NCI-H69 (cell line): ENCODE measurements at regions not wholly inside any gene's neighbourhood (a gene's known extent, or its start where the extent isn't known, plus 50 kb on each side); places are given as distances from the start of the nearest gene placed in this dataset.

ENCODE experiments used
- DNase-seq: peaks from one replicate; lab custom pipeline; 2025; lab: John Stamatoyannopoulos, UW

DNA sequence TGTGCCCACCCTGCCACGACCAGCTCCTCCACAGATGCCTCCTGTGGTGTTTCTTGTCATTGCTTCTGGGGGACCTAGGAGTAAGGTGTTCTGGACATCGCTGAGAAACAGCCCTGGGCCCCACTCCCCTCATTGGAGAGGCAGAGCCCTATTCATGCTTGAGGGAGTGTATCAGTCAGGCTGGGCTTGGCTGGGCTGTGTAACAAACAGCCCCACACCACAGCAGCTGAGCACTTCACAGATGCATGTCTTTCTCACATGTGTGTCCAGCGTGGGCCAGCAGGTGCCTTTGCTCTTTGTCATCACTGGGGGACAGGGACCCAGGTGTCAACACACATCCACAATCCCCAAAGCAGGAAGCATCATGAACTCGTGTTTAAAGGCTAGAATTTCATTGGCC, 65.1 kb upstream of the FBRSL1 start:
- no peak for DNase-seq

DNA sequence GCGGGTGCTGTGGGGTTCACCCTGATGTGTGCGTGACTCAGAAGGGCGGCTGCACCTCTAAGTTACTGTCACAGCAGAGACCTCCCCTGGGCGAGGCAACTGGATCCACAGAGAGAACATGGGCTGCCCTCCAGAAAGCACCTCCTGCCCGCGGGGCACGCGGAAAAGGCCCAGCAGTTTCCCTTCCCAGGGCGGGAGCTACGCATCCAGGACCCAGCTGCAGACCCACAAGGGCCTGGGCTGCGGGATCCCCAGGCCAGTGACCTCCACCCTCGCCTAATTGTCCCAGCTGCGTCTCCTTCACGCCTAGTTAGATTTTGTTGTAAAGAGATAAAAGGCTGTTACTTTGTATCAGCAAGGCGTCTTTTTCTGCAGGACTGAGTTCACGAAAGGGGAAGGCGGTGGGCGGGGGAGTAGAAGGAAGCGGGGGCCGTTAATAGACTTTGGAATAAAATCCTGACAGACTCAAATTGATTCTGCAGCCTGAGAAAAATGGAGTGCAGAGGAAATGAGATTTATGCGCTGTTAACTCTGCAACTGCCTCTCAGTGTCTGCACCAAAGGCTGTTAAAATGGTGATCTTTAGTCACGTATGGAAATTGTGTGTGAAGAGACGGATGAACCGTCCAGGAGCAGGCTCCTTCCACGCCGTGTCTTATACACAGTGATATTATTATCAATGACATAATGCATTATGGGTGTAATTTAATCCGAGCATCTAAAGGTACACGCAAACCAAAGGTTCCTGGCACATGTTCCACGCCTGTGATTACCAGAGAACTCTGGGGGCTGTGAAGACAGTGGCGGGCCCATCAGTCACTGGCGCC, 65.9 kb upstream of the FBRSL1 start:
- DNase-seq, result peak; percentile 81

DNA sequence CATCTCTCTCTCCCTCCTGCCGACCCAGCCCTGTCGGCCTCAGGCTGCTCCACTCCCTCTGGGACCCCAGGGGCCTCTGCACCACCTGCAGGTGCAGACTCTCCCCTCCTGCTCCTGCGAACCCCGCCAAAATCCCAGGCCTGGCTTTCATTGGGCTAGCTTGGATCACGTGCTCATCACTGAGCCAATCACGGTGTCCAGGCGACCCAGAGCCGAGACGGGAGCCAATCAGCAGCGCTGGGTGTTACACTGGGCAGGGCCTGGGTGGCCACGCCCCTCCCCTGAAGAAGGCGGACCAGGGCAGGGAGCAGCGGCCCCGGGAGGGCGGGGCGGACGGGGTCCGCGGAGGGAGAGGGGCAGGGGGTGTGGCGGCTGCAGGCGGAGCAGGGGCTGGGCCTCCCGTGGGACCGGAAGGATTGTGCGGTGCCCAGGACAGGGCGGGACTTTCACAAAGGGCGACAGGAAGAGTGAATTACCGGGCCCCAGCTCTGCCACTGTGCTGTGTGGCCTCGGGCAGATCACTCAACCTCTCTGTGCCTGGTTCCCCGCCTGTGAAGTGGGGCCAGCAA, 66.6 kb upstream of the FBRSL1 start:
- DNase-seq, result peak; percentile 53

DNA sequence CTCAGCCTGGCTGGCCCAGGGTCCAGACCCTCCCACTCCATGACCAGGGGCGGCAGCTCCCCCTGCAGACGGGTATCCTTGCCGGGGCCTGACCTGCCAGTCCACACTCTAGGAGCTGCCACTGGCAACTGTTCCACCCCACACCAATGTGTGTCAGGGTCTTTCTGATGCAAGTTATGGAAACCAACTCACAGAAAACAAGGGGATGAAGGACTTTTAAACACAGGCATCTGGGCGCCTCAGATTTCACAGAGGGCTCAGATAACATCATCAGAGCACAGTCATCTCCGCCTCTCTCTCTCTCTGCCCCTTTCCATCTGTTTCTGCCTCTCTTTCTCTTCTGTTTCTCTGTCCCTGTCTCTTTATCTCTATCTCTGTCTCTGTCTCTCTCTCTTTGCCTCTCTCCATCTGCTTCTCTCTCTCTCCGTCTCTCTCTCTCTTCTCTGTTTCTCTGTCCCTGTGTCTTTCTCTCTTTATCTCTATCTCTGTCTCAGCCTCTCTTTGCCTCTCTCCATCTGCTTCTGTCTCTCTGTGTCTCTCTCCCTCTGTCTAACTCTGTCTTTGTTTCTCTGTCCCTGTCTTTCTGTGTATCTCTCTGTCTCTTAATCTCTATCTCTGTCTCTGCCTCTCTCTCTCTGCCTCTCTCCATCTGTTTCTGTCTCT, 67.4 kb upstream of the FBRSL1 start:
- DNase-seq, result peak; percentile 36

DNA sequence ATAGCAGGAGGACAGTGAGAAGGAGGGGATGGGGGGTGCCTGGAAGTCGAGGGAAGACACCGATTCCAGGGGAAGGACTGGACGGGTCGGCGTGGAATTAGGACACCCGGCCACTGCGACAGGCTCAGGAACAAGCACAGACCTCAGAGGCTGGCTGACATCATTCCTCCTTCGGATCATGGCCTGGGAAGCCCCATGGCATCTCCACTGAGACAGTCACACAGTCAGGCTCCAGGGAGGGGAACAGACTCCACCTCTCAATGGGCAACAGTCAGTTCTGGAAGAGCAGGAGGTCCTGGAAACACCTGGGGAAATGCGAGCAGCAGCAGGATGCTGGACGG, 67.9 kb upstream of the FBRSL1 start:
- DNase-seq, result no peak

DNA sequence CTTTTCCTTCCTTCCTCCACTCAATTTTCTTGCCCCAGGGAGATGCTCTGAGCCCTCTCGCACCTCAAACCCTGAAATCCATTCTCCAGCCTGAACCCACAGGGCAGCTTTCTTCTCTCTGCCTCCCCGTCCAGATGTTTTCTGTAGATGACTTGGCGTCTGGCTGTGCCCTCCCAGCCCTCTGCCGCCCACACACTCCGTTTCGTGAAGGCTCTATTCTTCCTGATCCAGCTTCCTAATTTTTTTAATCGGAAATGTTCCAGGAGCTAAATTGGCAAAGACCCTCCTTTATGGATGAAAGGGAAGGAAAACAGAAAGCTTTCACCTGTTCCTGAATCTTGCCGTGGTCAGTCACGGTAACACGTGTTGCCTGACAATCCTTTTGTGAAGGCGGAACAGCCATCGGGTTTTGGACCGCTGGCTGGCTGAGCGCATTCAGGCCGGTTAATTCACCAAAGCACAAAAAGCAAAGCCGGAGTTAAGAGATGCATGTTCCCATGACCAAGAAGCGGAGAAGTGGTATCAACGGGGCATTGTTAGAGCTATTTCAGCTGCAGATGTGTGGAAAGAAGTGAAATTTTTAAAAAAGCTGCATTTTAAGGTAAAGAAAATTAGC, 70.2 kb upstream of the FBRSL1 start:
- no peak for DNase-seq

DNA sequence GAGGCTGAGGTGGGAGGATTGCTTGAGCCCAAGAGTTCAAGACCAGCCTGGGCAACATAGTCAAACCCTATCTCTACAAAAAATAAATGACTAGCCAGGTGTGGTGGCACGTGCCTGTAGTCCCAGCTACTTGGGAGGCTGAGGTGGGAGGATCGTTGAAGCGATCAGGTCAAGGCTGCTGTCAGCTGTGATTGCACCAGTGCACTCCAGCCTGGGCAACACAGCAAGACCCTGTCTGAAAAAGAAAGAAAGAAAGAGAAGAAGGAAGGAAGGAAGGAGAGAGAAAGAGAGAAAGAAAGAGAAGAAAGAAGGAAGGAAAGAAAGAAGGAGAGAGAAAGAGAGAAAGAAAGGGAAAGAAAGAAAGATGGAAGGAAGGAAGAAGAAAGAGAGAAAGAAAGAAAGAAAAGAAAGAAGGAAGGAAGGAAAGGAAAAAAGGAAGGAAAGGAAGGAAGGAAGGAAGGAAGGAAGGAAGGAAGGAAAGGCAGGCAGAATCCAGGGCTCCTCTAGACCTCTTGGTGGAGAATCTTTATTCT, 71.5 kb upstream of the FBRSL1 start:
- DNase-seq, result no peak

DNA sequence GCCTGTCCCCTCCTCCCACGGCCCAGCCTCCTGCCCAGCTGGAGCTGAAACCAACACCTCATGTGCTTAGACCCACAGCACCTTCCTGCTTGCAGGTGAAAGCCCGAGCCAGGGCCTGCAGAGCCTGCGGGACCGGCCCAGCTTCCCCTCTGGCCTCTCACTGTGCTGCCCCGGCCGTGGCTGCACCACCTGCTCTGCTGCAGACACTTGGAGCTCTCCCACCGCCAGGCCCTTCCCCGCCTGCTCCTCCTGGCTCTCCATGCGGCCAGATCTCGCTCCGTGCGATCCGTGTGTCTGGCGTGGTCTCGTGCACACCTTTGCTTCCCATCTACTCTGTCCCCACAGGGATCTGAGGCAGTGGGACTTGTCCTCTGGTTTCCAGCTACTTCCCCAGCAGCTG, 72.2 kb upstream of the FBRSL1 start:
- no peak for DNase-seq

DNA sequence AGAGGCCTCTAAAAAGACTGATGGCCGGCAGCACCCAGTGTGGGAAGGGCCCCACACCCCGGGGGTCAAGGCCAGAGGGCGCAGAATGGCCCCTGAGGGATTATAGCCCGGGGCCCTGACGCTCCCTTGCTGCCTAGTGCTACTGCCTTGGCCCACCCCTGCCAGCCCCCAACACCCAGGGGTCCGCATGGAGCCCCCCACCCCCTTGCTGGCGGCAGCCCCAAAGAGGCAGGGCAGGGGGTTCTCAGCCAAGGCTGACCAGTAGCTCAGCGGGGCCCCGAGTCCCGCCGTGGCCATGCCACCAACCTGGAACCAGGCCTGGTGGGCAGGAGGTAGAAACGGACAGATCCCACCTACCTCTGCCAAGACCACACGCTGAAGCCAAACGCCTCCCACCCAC, 73.1 kb upstream of the FBRSL1 start:
- DNase-seq, result no peak

DNA sequence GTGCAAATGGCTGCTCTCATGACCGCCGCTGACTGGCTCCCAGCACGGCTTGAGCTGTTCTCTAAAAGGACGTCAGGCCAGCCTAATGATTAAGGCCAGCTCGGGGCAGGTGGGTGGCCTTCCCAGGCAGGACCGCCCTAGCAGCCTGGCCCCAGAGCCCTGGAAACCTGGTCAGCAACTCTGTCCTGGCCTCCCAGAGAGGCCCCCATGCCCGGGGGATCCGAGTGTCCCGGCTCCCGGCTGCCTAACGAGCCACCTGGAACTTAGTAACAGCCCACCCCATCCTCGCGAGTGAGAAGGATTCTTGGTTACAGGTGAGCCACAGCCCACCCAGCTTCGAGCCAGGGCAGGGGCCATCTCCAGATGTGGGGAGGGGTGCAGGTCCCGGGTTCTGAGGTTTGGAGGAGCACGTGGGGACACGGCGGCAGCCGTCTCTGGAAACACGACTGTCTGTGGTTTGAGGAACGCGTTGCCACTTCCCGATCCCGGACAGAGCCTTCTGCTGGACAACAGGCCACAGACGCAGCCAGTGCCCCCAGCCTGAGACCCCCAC, 73.8 kb upstream of the FBRSL1 start:
- DNase-seq, result no peak

DNA sequence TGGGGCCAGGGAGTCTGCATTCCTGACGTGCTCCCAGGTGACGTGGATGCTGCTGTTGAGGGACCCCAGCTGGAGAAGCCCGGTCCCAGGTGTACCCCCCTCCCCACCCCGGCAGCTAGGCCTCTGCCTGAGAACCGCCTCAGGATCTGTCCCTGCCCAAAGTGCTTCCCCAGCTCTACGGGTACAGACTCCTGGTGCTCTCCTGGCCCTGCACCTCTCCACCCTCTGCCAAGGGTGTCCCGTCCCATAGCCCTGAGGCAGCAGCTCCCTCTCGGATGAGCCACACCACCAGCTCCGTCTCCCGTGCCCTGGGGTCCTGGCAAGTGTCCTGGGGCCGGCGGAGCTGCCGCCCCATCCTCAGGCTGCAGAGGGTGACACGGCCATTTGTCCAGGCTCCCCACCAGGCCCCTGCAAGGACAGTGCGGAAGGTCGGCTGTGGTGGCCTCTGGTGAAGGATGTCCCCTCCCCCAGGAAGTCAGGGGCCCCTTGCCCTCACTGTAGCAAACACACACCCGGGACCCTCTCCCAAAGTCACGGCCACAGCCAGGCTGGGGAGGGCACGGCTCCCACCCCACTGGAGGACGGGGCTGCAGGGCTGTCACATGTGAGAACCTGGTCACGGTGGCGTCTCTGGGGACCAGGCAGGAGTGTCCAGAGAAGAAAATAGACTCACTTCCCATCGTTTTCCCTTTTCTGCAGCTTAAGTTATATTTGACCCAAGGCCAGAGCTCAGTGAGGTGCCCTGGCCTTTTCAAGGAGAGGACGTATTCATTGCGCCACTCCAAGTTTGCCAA, 74.4 kb upstream of the FBRSL1 start:
- no peak for DNase-seq

DNA sequence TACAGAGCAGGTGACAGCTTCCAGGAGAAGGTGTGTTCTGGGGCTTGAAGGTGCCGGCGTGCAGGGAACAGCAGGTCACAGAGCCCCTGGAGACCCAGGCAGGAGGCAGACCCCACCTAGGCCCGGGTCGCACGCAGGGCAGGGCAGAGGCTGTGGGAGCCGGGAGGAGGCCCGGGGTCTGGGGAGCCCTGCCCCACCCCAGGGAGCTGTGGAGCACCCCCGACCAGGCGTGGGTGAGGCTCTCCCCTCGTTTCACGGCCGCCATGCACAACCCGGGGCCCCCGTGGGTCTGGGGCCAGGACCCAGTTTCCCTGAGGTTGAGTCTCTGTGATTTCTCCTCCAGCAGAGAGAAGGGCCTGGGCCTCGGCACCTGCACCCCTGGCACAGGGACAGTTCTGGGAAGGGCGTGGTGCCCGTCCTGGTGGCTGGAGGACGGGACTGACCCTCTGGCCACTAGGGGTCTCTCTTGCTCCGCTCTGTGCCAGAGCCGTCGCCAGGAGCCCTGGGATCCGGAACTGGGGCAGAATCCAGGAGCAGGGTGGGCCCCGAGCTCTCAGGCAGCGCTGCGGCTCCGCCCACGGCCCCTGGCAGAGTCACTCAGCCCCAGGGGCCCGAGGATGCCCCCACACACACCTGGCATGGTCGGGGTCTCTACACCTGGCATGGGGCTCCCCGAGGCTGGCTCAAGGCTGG, 75.2 kb upstream of the FBRSL1 start:
- DNase-seq, result peak; percentile 82

DNA sequence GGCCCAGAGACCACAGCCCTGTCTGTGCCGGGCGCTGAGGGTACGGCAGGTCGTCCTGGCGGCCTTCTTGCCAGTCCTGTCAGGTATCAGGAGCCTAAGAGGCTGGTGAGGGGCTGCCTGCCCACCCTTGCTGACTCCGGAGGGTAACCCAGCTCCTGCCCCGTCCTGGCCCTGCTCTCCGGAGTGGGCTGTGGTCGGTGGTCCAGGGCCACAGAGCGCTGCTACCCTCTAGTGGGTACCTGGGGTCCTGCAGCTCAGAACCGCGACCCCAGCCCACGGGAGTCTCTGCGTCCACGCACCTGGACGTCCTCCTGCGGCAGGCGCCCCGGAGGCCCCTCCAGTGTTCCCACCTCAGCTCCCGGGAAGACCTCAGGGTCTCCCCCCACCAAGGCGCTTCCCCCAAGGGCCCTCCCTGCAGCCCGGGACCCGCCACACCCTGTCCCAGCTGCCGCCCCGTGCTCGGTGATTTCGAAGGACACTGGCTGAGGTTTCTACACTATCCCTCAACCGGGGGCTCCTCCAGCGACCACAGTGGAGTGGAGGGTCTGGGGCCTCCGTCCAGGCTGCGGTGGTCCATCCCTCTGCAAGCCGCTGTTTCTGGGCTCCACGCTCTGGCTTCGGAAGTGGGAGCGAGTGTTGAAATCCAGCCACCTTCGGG, 75.9 kb upstream of the FBRSL1 start:
- peak; percentile 39 for DNase-seq

DNA sequence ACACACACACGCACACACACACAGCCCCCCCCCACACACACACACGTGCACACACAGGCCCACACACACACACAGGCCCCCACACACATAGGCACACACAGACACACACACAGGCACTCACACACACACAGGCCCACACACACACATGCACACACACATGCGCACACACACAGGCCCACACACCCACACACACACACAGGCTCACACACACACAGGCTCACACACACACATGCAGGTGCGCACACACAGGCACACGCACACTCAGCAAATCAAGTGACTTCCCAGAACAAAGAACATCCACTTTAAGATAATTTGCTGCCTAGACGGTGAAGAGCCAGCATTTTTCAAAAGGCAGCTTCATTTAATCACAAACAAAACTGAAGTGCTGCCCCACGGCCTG, 78.5 kb upstream of the FBRSL1 start:
- DNase-seq, result no peak

DNA sequence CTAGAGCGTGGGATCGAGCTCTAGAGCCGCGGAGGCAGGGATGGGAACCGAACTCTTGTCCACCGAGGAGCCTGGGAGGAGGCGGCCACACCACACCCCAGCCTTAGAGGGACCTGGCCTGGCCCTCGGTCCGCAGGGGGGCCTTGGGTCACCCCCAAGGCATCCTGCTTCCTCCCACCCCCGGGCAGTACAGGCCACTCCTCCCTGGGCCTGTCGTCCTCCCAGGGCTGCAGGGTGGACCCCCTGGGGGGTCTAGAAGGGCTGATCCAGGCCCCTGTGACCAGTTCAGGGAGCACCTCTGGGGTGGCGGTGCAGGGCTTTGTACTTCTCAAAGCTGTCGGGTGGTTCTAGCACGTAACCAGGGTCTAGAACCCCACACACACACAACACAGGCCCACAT, 79.1 kb upstream of the FBRSL1 start:
- DNase-seq, result no peak

DNA sequence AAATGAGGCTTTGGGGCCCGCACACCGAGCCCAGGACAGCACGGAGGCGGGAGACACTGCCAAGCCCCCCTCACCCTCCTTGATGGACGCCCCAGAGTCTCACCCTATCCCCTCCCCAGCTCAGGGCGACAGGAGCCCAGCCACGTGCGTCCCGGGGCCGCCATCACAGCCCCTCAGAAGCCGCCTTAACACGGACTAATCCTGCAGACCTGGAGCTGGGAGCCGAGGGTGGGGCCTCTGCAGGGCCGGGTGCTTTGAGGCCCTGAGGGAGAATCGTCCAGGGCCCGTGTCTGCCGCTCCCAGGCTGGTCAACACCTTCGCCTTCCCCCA, 79.7 kb upstream of the FBRSL1 start:
- DNase-seq, result no peak

DNA sequence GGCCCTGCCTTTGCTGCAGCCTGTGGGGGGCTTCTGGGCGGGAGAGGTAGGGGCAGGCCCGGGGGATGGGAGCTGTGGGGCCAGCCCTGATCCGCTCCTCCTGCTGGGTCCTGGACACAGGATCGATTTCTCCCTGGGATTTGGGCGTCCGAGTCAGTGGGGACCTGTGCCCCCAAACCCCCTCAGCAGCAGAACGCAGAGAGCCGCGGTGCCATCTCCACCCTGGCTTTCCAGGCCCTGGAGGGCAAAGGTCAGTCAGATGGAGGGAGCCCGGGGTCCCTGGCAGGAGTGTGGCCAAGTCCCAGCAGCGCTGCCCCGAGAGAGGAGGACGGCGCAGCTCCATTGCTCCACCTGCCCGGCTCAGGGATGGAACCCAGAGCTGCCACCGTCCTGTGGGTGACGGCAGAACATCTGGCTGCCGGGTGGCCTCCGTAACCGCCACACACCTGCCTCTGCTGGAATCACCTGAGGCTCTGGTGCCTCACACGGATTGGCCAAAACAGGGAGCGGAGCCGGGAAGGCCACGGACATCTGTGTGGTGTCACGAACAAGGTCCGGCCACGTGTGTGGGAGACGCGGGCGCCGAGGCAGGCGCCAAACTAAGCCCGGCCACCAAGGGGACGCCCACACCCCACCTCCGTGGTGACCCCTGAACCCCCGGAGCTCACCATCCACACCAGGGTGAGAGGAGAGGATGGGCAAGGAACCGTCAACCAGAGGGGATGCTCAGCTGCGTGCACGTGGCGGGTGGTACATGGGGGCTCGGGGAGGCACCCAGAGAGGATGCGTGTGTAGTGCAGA, 80.3 kb upstream of the FBRSL1 start:
- DNase-seq, result no peak

DNA sequence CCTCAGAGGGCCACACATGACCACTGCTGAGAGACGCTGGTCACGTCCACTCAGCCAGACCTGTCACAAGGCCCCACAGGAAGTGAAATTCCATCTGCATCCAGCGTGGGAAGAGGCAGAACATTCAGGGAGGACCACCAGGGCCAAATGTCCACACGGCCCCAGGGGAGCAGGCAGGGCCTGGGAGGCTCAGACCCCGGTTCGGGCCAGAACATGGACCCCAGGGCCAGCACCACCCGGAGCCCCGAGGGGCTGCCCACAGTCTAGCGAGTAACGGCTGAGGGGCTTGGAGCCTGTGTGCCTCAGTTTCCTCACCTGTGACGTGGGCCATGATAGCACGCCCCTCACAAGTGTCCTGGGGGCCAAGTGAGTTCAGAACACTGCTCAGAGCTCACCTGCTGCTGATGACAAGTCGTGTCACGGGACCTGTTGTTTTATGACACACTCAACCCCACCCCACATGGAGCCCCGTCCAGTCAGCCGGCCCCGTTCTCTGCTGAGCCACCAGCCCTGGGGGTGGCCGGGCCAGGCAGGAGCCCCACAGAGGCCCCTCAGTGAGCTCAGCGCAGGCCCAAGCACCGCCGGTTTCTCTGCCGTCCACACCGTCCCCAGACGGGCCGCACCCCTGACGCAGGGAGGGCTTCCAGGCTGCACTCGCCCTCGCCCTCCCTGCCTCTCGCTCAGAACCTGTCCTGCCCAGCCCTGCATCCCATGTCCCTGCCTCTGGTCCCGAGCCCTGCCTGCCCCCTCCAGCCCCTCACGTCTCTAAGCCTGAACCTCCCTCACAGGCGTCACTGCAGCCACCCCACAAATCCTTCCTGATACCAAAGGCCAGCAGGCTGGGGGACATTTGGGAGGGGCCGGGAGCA, 79.5 kb upstream of the GALNT9 start:
- no peak for DNase-seq

DNA sequence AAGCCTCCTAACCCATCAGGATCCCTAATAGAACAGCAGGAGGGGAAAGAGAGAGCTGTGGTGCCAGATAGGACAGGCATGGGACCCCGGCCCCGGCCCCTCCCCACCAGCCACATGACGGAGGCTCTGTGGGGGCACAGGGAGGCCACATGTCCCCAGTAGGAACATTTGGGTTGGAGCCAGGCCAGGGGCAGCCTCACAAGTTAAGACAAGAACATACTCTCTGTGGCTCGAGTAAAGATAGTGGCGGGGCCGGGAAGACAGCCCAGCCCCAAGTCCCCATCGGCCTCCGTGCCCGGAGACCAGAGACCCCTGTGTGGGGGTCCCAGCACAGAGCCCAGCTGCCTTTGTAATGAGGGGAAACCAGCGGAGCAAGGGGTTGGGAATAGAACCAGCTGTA, 78.6 kb upstream of the GALNT9 start:
- DNase-seq, result no peak
